ENCODE measurements at regions not wholly inside any gene's neighbourhood (a gene's known extent, or its start where the extent isn't known, plus 50 kb on each side); places are given as distances from the start of the nearest gene placed in this dataset.

DNA sequence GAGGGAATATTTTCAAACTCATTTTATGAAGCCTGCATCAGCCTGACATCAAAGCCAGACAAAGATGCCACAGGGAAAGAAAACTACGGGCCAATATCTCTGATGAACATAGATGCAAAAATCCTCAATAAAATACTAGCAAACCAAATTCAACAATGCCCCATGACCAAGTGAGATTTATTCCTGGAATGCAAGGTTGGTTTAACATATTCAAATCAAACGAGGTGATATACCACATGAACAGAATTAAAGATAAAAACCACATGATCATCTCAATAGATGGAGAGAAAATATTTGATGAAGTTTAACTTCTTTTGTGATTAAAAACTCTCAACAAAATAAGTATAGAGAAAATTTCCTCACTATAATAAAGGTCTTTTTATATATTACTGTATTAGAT is 792.0 kb upstream of the ZNF608 start:
- ChIA-PET POLR2A (no interaction called here), CTCF (ENCODE audit: unreplicated experiment) (no interaction called here)
- Histone ChIP-seq H3K79me2 (ENCODE audit: insufficient read depth, low read depth, low read length) (no peaks in the 10 kb centered on the region), H2AFZ (ENCODE audit: low read length) (no peak overlapping the region), H4K20me1 (ENCODE audit: insufficient read depth, low read length) (no peaks in the 10 kb centered on the region), H3K4me3 (ENCODE audit: low read depth, low read length, poor library complexity, severe bottlenecking) (no peak overlapping the region), H3K4me1 (ENCODE audit: insufficient read depth, low read length, poor library complexity, severe bottlenecking) (no peaks in the 10 kb centered on the region), H3K4me2 (ENCODE audit: low read length) (no peak overlapping the region), H3K9me3 (ENCODE audit: low read length) (no peaks in the 10 kb centered on the region), H3K36me3 (ENCODE audit: insufficient read depth, low read length) (no peaks in the 10 kb centered on the region), H3K27ac (ENCODE audit: low read depth, low read length, poor library complexity, severe bottlenecking) (no peak overlapping the region), H3K9me2 (ENCODE audit: insufficient read depth, low read length) (no peaks in the 10 kb centered on the region)
- no peak for TF ChIP-seq CTCF (conservative IDR thresholded peaks at IDR 0.05; ENCODE audit: low read length)
- no peak for TF ChIP-seq EZH2phosphoT487 (IDR thresholded peaks at IDR 0.05; ENCODE audit: borderline replicate concordance, low read depth, low read length)
- BruUV-seq (replicated peaks): no TSS peak
- DNase-seq (ENCODE audit: low spot score): no peak
- intact Hi-C loops (cut with micrococcal nuclease; ENCODE audit: unreplicated experiment): no loop called here

DNA sequence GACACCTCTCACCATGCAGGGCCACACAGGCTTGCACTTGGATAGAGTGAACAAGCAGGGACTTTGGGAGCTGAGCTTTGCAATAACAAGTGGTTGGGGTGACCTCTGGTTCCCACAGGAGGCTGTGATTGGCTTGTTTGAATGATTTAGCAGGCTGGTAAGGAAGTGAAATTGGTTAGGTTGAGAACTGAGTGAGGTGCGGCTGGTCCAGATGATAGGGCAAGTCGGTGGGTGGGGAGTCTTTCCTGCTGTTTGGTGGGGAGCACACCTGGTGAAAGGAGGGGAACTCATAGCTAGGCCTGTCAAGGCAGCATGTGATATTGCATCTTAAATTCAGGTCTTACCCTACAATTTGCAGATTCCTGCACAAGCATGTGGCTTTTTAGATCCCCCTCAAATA is 794.6 kb upstream of the ZNF608 start:
- Histone ChIP-seq H3K79me2 (ENCODE audit: insufficient read depth, low read depth, low read length) (no peaks in the 10 kb centered on the region), H3K36me3 (ENCODE audit: insufficient read depth, low read length) (no peaks in the 10 kb centered on the region), H3K27ac (ENCODE audit: low read depth, low read length, poor library complexity, severe bottlenecking) (no peak overlapping the region), H4K20me1 (ENCODE audit: insufficient read depth, low read length) (no peaks in the 10 kb centered on the region), H2AFZ (ENCODE audit: low read length) (no peak overlapping the region), H3K9me3 (ENCODE audit: low read length) (no peaks in the 10 kb centered on the region), H3K9me2 (ENCODE audit: insufficient read depth, low read length) (no peaks in the 10 kb centered on the region), H3K4me1 (ENCODE audit: insufficient read depth, low read length, poor library complexity, severe bottlenecking) (no peaks in the 10 kb centered on the region), H3K4me2 (ENCODE audit: low read length) (no peak overlapping the region), H3K4me3 (ENCODE audit: low read depth, low read length, poor library complexity, severe bottlenecking) (no peak overlapping the region)
- no peak for DNase-seq (ENCODE audit: low spot score)
- BruUV-seq (replicated peaks): no TSS peak
- POLR2A ChIA-PET: interaction anchor here (0.9 kb wide), 1 partner anchor 273 kb away, joined by 3 read pairs; no protein-coding TSS in a partner anchor
- no peak for TF ChIP-seq EZH2phosphoT487 (IDR thresholded peaks at IDR 0.05; ENCODE audit: borderline replicate concordance, low read depth, low read length)
- no peak for TF ChIP-seq CTCF (conservative IDR thresholded peaks at IDR 0.05; ENCODE audit: low read length)
- CTCF ChIA-PET (ENCODE audit: unreplicated experiment): no interaction called here
- intact Hi-C loops (cut with micrococcal nuclease; ENCODE audit: unreplicated experiment): no loop called here

GRCh38 chr5:125549322-125549911 is 803.0 kb upstream of the ZNF608 start:
- DNase-seq (ENCODE audit: low spot score): no peak
- TF ChIP-seq CTCF (conservative IDR thresholded peaks at IDR 0.05; ENCODE audit: low read length): no peak
- TF ChIP-seq EZH2phosphoT487 (IDR thresholded peaks at IDR 0.05; ENCODE audit: borderline replicate concordance, low read depth, low read length): no peak
- H3K79me2 ChIP-seq (ENCODE audit: insufficient read depth, low read depth, low read length): no peaks in the 10 kb centered on the region
- H3K4me1 ChIP-seq (ENCODE audit: insufficient read depth, low read length, poor library complexity, severe bottlenecking): no peaks in the 10 kb centered on the region
- no peak overlapping the region for H3K27ac ChIP-seq (ENCODE audit: low read depth, low read length, poor library complexity, severe bottlenecking)
- BruUV-seq (replicated peaks): no TSS peak
- H3K9me3 ChIP-seq (ENCODE audit: low read length): no peaks in the 10 kb centered on the region; the same call in 1 of the 2 replicates
- no peaks in the 10 kb centered on the region for H4K20me1 ChIP-seq (ENCODE audit: insufficient read depth, low read length)
- no peaks in the 10 kb centered on the region for H3K36me3 ChIP-seq (ENCODE audit: insufficient read depth, low read length)
- H3K9me2 ChIP-seq (ENCODE audit: insufficient read depth, low read length): no peaks in the 10 kb centered on the region
- ChIA-PET CTCF (ENCODE audit: unreplicated experiment) (no interaction called here), POLR2A (interaction anchor here (0.6 kb wide), 1 partner anchor 25 kb away, joined by 3 read pairs; no protein-coding TSS in a partner anchor)
- no peak overlapping the region for H2AFZ ChIP-seq (ENCODE audit: low read length)
- intact Hi-C loops (cut with micrococcal nuclease; ENCODE audit: unreplicated experiment): no loop called here
- H3K4me2 ChIP-seq (ENCODE audit: low read length): no peak overlapping the region
- H3K4me3 ChIP-seq (ENCODE audit: low read depth, low read length, poor library complexity, severe bottlenecking): no peak overlapping the region
